Keratinocyte (primary cell): ENCODE measurements at regions not wholly inside any gene's neighbourhood (a gene's known extent, or its start where the extent isn't known, plus 50 kb on each side); places are given as distances from the start of the nearest gene placed in this dataset.

Experiments
- DNase-seq: peaks from one replicate; pipeline ENCODE4 v3.0.0-alpha.2; 2011; ENCODE audit warnings: low read depth, missing footprints, low spot score
- FAIRE-seq: peaks from 2 replicates; lab custom pipeline; 2011; peaks lifted over from hg19 to GRCh38; lab: Jason Lieb, UNC
- H2AFZ ChIP-seq: 2 replicates; pipeline ENCODE4 v1.6.0; 2012; ENCODE audit warnings: low read length, control low read depth, inconsistent platforms; ENCODE audit not compliant: control insufficient read depth
- H3K27ac ChIP-seq: 2 replicates; pipeline ENCODE4 v1.5.1; 2011; ENCODE audit warnings: low read length; ENCODE audit not compliant: control insufficient read depth, insufficient read depth
- H3K27me3 ChIP-seq: 3 replicates; pipeline ENCODE4 v1.6.0; 2011; ENCODE audit warnings: low read length; ENCODE audit not compliant: control insufficient read depth, insufficient read depth; ENCODE audit errors: extremely low read depth
- H3K36me3 ChIP-seq, 2 experiments: 2 replicates in 1 of 2; 3 replicates in 1 of 2; pipeline ENCODE4 v1.5.1; 2011; ENCODE audit warnings: low read length in 2 of 2, mild to moderate bottlenecking in 1 of 2; ENCODE audit not compliant: control insufficient read depth in 2 of 2, insufficient read depth in 2 of 2; ENCODE audit errors: extremely low read depth in 1 of 2
- H3K4me1 ChIP-seq: 3 replicates; pipeline ENCODE4 v1.5.1; 2011; ENCODE audit warnings: low read length; ENCODE audit not compliant: control insufficient read depth, insufficient read depth; ENCODE audit errors: extremely low read depth
- H3K4me2 ChIP-seq: 3 replicates; pipeline ENCODE4 v1.6.0; 2011; ENCODE audit warnings: low read depth, low read length; ENCODE audit not compliant: control insufficient read depth, insufficient read depth; ENCODE audit errors: extremely low read depth
- H3K4me3 ChIP-seq, 3 experiments: fragments of 200-600 bp in 1 of 3; sonication (generic) in 1 of 3; 2 replicates in 2 of 3; 3 replicates in 1 of 3; pipeline ENCODE4 v1.5.1; 2011 to 2016; ENCODE audit warnings: low read length in 3 of 3, mild to moderate bottlenecking in 3 of 3, control low read depth in 2 of 3, inconsistent platforms in 1 of 3, low read depth in 1 of 3, mixed read lengths in 1 of 3, mixed run types in 1 of 3, moderate library complexity in 1 of 3; ENCODE audit not compliant: control insufficient read depth in 2 of 3, insufficient read depth in 2 of 3; ENCODE audit errors: extremely low read depth in 1 of 3
- H3K79me2 ChIP-seq: 2 replicates; pipeline ENCODE4 v1.6.0; 2012; ENCODE audit warnings: low read length; ENCODE audit not compliant: control insufficient read depth, insufficient read depth
- H3K9ac ChIP-seq: 3 replicates; pipeline ENCODE4 v1.6.0; 2011; ENCODE audit warnings: low read length; ENCODE audit not compliant: control insufficient read depth, insufficient read depth; ENCODE audit errors: extremely low read depth
- H3K9me1 ChIP-seq: 3 replicates; pipeline ENCODE4 v1.6.0; 2011; ENCODE audit warnings: low read length; ENCODE audit not compliant: control insufficient read depth, insufficient read depth; ENCODE audit errors: extremely low read depth
- H3K9me3 ChIP-seq: 2 replicates; pipeline ENCODE4 v1.5.1; 2012; ENCODE audit warnings: low read depth, low read length; ENCODE audit not compliant: control insufficient read depth
- H4K20me1 ChIP-seq: 3 replicates; pipeline ENCODE4 v1.6.0; 2011; ENCODE audit warnings: low read length; ENCODE audit not compliant: control insufficient read depth, insufficient read depth; ENCODE audit errors: extremely low read depth
- EZH2 ChIP-seq: IDR thresholded peaks from one replicate; pipeline ENCODE4 v1.6.1; 2012; ENCODE audit warnings: inconsistent platforms, mild to moderate bottlenecking, low read length, moderate library complexity
- dilution Hi-C: fragments of 300-500 bp; cut with MboI; formaldehyde crosslinking; loops from one replicate; pipeline ENCODE4 v1.7.0; 2020; ENCODE audit warnings: low sequenced_read_pairs; ENCODE audit not compliant: extremely low pct_ligation_motif_present
- TF ChIP-seq, protein P1 (sequence below), 3 experiments: IDR thresholded peaks in 1 of 3; conservative IDR thresholded peaks in 1 of 3; optimal IDR thresholded peaks in 1 of 3; 2 replicates in 2 of 3; 3 replicates in 1 of 3; pipeline versions ENCODE3 to v1.5.1; 2011; ENCODE audit warnings: low read length in 3 of 3, mild to moderate bottlenecking in 3 of 3, moderate library complexity in 2 of 3, control low read depth in 1 of 3, inconsistent platforms in 1 of 3; ENCODE audit not compliant: insufficient read depth in 2 of 3; ENCODE audit errors: extremely low read depth in 1 of 3

- Histone ChIP-seq H3K36me3 (no peaks in the 10 kb centered on the region), H3K9ac (no peak overlapping the region), H3K79me2 (no peaks in the 10 kb centered on the region), H3K4me1 (no peaks in the 10 kb centered on the region), H3K4me3 (no peak overlapping the region), H2AFZ (no peak overlapping the region), H3K9me3 (no peaks in the 10 kb centered on the region), H3K9me1 (no peaks in the 10 kb centered on the region), H4K20me1 (no peaks in the 10 kb centered on the region), H3K4me2 (no peak overlapping the region), H3K27me3 (peaks cover 3% of the 10 kb centered on the region), H3K27ac (no peak overlapping the region)
- dilution Hi-C loops = no loop called here
- no peak for TF ChIP-seq EZH2
- TF ChIP-seq, protein P1, sequence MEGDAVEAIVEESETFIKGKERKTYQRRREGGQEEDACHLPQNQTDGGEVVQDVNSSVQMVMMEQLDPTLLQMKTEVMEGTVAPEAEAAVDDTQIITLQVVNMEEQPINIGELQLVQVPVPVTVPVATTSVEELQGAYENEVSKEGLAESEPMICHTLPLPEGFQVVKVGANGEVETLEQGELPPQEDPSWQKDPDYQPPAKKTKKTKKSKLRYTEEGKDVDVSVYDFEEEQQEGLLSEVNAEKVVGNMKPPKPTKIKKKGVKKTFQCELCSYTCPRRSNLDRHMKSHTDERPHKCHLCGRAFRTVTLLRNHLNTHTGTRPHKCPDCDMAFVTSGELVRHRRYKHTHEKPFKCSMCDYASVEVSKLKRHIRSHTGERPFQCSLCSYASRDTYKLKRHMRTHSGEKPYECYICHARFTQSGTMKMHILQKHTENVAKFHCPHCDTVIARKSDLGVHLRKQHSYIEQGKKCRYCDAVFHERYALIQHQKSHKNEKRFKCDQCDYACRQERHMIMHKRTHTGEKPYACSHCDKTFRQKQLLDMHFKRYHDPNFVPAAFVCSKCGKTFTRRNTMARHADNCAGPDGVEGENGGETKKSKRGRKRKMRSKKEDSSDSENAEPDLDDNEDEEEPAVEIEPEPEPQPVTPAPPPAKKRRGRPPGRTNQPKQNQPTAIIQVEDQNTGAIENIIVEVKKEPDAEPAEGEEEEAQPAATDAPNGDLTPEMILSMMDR (optimal IDR thresholded peaks at IDR 0.05 in 1 of 3, IDR thresholded peaks at IDR 0.05 in 1 of 3, conservative IDR thresholded peaks at IDR 0.05 in 1 of 3; ENCODE audit: extremely low read depth in 1 of 3, insufficient read depth in 2 of 3, low read length in 3 of 3) = no peak
- FAIRE-seq (no peak), DNase-seq (no peak)
Observed at GRCh38 chr20:60986506-60987156, 265.4 kb upstream of the CDH4 start.

DNA sequence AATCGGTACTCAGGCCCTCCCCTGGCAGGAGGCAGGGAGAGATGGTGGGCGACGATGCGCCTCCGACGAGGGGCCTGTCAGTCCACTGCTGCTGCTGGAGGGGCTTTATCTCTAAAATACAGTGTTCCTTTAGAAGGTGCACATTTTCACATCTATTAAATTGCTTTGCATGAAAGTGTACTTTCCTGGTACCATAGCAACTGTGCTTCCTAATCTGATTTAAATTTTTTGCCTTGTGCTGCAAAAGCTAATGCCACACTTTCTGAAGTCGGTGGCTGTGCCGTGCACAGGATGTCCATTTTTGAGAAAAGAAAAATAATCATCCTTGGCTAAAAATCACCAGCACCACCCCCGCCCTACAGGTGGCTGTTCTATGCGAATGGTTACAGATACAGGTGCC is 262.0 kb upstream of the CDH4 start:
- FAIRE-seq = no peak
- no peaks in the 10 kb centered on the region for H3K36me3 ChIP-seq
- no peak for DNase-seq
- H3K27me3 ChIP-seq = peaks cover 9% of the 10 kb centered on the region
- no peaks in the 10 kb centered on the region for H3K79me2 ChIP-seq
- H3K9me3 ChIP-seq = no peaks in the 10 kb centered on the region
- no peaks in the 10 kb centered on the region for H3K4me1 ChIP-seq
- dilution Hi-C loops = no loop called here
- no peak overlapping the region for H3K27ac ChIP-seq
- TF ChIP-seq, protein P1 (optimal IDR thresholded peaks at IDR 0.05 in 1 of 3, IDR thresholded peaks at IDR 0.05 in 1 of 3, conservative IDR thresholded peaks at IDR 0.05 in 1 of 3; ENCODE audit: extremely low read depth in 1 of 3, insufficient read depth in 2 of 3, low read length in 3 of 3) = no peak
- no peak for TF ChIP-seq EZH2
- H3K9ac ChIP-seq = no peak overlapping the region
- H3K4me3 ChIP-seq = no peak overlapping the region
- no peaks in the 10 kb centered on the region for H3K9me1 ChIP-seq
- H2AFZ ChIP-seq = no peak overlapping the region
- H3K4me2 ChIP-seq = no peak overlapping the region
- H4K20me1 ChIP-seq = no peaks in the 10 kb centered on the region
